Mucosa of gallbladder (tissue), 1 donor: ENCODE measurements at regions not wholly inside any gene's neighbourhood (a gene's known extent, or its start where the extent isn't known, plus 50 kb on each side); places are given as distances from the start of the nearest gene placed in this dataset.

Experiments used
- DNase-seq: peaks from one replicate; pipeline ENCODE4 v3.0.0-alpha.2; 2020; ENCODE audit warnings: low spot score
- donor health status: DM: no; HTN: no; CAD: no.

DNA sequence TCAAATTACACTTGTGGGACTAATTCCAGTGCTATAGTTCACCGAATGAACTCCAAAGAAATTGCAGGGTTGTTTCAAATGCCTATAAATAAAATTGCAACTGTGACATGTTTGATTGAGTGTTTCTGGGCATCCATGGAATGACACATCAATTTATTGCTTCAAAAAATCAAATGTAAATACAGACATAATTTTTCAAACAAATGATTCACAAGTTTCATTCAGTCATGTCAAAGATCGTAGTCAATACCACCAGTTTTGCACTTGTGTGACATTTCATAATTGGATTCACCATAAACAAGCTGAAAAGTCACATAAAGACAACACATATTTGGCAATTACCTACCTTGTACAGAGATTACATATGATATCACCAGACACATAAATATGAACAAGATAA is 350.8 kb downstream of the CDH2 start:
- no peak for DNase-seq

DNA sequence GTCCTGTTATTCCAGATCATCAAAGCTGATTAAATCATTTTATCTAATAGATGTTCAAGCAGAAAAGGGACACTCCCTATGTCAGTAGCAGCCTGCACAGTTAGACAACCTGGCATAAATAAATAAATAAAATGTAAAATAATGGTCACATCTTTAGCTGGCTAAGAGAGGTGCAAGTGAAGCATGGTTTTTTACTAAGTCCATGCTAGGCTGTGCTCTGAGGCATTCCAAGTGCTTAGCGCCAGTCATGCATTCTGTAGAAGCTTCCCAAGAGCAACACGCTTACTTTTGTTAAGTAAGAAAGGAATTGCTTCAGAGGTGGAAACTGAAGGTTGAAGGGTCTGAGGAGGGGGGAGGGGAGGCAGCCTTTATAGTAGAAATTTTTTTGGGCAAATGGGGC is 351.2 kb downstream of the CDH2 start:
- DNase-seq: no peak

DNA sequence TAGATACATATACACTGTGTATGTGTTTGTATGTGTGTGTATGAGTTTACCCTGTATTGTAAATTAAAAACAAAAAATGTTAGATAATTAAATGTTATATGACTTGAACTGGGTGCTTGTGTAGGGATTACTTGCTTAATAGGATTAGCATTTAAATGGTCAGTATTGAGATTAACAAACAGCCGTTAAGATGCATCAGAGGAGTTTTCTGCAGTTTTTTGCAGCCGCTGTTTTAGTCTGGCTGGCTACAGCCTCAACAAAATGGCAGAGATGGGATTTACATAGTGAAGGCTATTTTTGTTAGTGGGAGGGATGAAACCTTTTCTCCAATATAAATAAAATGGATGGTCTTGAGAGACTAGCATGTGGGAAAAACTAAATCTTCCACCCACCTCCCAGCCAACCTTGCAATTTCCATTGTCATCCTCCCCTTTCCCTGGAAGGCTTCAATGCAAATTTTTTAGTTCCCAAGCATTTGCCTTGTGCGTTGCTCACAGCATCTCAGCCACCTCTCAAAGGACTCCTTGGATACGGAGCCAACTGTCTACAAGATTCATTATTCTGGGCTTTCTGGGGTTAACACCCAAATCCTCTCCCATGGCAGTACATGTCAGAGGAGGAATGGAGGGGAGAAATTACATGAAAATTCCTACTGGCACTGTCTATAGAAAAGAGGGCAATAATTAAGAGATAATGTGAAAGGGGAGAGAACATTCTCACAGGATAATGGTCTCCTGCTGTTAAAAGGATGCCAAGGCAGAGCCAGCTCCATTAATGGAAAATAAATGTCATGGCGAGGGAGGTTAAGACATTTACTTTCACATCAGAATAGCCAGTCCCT is 351.9 kb downstream of the CDH2 start:
- no peak for DNase-seq

DNA sequence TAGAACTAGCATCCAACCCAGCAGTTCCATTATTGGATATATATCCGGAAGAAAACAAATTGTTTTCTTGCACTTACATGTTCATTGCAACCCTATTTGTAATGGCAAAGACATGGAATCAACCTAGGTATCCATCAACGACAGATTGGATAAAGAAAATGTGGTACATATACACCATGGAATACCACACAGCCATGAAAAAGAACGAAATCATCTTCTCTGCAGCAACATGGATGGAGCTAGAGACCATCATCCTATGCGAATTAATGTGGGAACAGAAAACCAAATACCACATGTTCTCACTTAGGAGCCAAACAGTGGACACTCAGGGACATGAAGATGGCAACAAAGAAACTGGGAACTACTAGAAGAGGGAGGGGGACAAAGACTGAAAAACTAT is 352.7 kb downstream of the CDH2 start:
- no peak for DNase-seq

GRCh38 chr18:27823053-27823452 is 353.9 kb downstream of the CDH2 start:
- DNase-seq: no peak

GRCh38 chr18:27808683-27809082 is 368.2 kb downstream of the CDH2 start:
- no peak for DNase-seq

DNA sequence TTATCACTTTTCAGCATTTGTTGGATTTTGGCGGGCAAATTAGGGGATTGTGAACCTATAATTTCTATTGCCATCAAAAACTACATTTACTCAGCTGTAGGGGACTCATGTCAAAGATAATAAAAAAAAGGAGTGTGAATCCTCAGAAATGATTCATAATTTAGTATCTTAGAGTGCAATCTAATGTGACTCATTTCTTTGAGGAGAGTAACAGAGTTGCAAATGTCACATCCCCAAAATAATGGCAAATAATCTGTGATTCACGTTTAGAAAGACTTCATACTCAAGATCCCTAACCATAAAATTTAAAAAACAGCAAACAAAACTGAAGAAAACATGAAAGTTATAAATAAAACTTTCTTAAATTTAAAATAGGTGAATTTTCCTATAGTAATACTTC is 373.0 kb downstream of the CDH2 start:
- DNase-seq: no peak

DNA sequence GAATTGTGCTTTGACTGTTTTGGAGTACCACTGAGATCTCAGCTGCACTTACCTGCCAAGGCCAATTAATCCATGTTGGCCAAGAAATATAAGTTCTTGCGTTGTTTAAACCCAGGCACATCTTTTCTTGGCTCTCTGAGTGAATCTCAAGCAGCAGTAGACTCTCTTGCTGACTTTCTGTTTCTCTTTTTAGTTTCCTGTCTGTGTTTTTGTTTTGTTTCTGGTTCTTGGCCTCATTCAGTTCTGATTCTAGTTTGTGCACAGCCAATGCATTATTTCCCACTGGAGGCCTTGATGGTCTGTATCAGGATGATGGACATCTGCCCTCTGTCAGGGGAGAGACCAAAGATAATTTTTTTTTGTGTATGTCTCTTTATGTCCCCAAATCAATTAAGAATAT is 379.4 kb downstream of the CDH2 start:
- no peak for DNase-seq

DNA sequence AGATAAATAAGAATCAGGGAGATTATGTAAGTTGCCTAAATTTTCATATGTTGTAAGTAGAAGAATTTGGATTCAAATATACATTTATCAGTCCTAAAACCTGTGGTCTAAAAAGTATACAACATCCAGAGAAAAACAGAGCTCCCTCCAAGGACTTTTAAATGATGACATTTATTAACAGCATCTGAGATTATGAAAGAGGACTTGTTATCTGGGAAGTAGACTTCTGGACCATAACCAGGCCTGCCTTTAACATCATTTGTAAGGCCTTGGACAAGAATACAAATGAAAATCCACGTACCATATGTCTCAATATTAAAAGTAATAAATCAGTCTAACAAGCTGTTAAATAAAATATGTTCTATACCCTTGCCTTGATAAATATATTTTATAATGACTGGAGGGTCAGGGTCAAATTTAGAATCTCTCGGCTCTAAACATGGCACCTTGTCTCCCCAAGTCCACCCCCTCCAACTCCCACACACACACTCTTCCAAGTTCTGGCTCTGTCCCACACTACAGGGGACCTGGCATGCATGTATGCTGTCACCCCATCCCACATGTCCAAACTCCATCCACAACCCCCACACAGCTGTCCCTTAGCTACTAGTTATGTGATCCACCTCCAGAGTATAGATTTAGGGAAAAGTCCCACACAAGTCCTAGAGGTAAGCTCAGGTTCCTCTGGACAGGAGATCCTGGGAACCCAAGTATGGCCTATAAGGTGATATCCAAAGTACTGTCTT is 382.6 kb downstream of the CDH2 start:
- DNase-seq: no peak

- DNase-seq: no peak
These were observed 383.7 kb downstream of the CDH2 start for GRCh38 chr18:27793013-27793785.

GRCh38 chr18:27789406-27789805 is 387.5 kb downstream of the CDH2 start:
- no peak for DNase-seq

GRCh38 chr18:27787547-27787946 is 389.4 kb downstream of the CDH2 start:
- no peak for DNase-seq

- DNase-seq: no peak
These were observed 391.0 kb downstream of the CDH2 start for GRCh38 chr18:27785815-27786471.

DNA sequence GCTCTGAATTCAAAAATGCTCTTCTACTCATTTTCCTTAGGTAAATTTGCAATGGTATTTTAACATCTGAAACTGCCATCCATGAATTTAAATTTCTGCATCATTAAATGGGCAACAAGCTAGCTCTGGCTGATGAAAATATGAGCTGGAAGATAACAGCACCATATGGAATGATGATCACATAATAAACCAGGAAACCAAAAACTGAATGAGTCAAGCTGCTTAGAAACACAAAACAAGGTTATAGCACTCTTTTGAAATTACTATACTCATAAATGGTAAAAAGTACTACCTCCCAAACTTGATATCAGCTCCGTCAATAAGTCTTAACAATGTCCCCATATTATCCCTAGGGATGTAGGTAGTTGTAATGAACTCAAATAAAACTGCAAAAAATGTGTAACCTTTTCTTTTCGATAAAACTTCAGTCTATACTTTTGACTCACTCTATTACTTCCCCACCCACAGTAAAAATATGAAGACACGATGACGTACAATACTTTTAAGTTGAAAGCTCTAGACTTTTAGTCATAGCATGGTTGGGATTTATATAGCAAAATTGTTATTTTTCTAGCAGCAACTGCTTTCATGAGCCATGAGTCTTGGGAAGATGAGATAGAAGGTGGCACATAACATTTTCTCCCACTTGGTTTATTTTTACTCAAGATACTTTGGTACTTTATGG is 396.7 kb downstream of the CDH2 start:
- DNase-seq: no peak

DNA sequence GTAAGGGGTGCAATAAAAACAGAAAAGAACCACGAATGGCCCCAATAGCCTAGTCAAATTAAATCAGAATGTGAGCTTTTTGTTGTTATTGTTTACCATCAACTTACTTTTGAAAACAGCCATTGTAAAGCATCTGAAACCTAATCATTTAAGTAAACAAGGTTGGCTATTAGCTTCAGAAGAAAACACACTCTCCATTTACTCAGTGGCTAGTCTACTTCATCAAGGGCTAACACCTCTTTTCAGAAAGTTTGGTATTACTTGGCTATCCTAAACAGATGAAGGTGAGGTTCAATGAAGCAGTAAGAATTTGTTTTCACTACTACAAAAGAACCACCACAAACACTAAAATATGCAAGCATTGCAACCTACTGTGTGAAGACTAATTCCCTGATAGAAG is 398.0 kb downstream of the CDH2 start:
- DNase-seq: no peak

DNA sequence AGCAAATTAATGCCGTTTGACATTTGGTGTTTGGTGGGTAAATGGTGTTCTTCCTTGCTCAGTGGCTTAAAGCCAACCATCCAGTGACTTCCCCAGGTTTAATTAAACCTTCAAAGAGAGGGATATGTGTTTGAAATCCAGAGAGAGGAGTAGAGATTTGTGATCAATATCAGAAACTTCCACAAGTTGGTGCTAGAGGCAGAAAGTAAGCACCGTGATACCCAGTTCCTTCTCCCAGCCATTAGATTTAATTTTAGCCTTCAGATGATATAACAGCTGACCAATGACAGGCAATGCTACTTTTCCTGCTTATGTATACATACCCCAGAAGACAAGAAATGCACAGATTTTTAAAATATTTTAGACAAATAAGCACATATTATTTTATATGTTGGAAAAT is 398.5 kb downstream of the CDH2 start:
- no peak for DNase-seq

GRCh38 chr18:27772081-27772480 is 404.8 kb downstream of the CDH2 start:
- DNase-seq: no peak

GRCh38 chr18:27771571-27771970 is 405.4 kb downstream of the CDH2 start:
- no peak for DNase-seq

DNA sequence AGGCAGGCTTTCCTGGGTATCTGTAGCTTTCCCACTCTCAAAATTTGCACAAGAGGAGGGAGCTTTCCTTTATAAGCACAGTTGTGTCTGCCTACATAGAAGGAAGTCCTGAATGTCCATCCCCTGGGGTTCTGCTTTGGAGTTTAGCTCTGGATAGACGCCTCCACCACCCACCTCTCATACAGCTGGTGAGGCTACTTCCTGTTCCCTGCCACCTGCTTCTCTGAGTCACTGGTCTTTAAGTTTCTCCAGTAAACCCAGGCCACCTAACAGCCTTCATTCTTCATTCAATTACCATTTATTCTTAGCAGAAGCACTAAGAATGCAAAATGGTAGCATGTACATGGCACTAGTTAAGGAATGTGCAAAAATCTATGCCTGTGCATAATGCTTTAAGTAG is 407.8 kb downstream of the CDH2 start:
- no peak for DNase-seq

- no peak for DNase-seq
These were observed 413.0 kb downstream of the CDH2 start for GRCh38 chr18:27763936-27764335.

GRCh38 chr18:27763341-27763740 is 413.6 kb downstream of the CDH2 start:
- DNase-seq: no peak
